ENCODE measurements at regions not wholly inside any gene's neighbourhood (a gene's known extent, or its start where the extent isn't known, plus 50 kb on each side); places are given as distances from the start of the nearest gene placed in this dataset.

- Histone ChIP-seq H3K4me1 (no peaks in the 10 kb centered on the region), H3K27ac (no peak overlapping the region), H3K9me3 (peaks cover 0 to 23% of the 10 kb centered on the region in 2 donors), H3K36me3 (no peaks in the 10 kb centered on the region), H3K27me3 (no peaks in the 10 kb centered on the region), H3K4me3 (no peak overlapping the region)
- TF ChIP-seq CTCF (IDR thresholded peaks at IDR 0.05) = no peak
- ATAC-seq (no peak), DNase-seq (no peak)
- intact Hi-C loops (cut with DNase I) = no loop called here
Measured at GRCh38 chr10:36516281-36516680, 609.1 kb upstream of the ANKRD30A start.

- intact Hi-C loops (cut with DNase I) = no loop called here
- H3K9me3 ChIP-seq = peaks cover 0 to 23% of the 10 kb centered on the region in 2 donors
- no peaks in the 10 kb centered on the region for H3K36me3 ChIP-seq
- no peak overlapping the region for H3K4me3 ChIP-seq
- H3K27me3 ChIP-seq = no peaks in the 10 kb centered on the region
- H3K4me1 ChIP-seq = no peaks in the 10 kb centered on the region
- ATAC-seq (no peak), DNase-seq (no peak)
- no peak for TF ChIP-seq CTCF (IDR thresholded peaks at IDR 0.05)
- H3K27ac ChIP-seq = no peak overlapping the region
Measured at GRCh38 chr10:36515319-36515718, 610.1 kb upstream of the ANKRD30A start.

- Histone ChIP-seq H3K4me1 (no peaks in the 10 kb centered on the region), H3K9me3 (no peaks in the 10 kb centered on the region), H3K27ac (no peak overlapping the region), H3K27me3 (no peaks in the 10 kb centered on the region), H3K4me3 (no peak overlapping the region), H3K36me3 (no peaks in the 10 kb centered on the region)
- intact Hi-C loops (cut with DNase I) = no loop called here
- DNase-seq = no peak
- no peak for TF ChIP-seq CTCF (IDR thresholded peaks at IDR 0.05)
- ATAC-seq = no peak
Measured at GRCh38 chr10:36507715-36508114, 617.7 kb upstream of the ANKRD30A start.

GRCh38 chr10:36506697-36507496 is 618.5 kb upstream of the ANKRD30A start:
- no peak overlapping the region for H3K27ac ChIP-seq
- H3K36me3 ChIP-seq = no peaks in the 10 kb centered on the region
- H3K27me3 ChIP-seq = no peaks in the 10 kb centered on the region
- no peaks in the 10 kb centered on the region for H3K4me1 ChIP-seq
- DNase-seq = no peak
- H3K9me3 ChIP-seq = no peaks in the 10 kb centered on the region
- no peak overlapping the region for H3K4me3 ChIP-seq
- no peak for ATAC-seq
- intact Hi-C loops (cut with DNase I) = no loop called here
- no peak for TF ChIP-seq CTCF (IDR thresholded peaks at IDR 0.05)

GRCh38 chr10:36506261-36506660 is 619.1 kb upstream of the ANKRD30A start:
- Histone ChIP-seq H3K4me3 (no peak overlapping the region), H3K27me3 (no peaks in the 10 kb centered on the region), H3K36me3 (no peaks in the 10 kb centered on the region), H3K27ac (no peak overlapping the region), H3K4me1 (no peaks in the 10 kb centered on the region), H3K9me3 (no peaks in the 10 kb centered on the region)
- ATAC-seq = no peak
- intact Hi-C loops (cut with DNase I) = no loop called here
- no peak for TF ChIP-seq CTCF (IDR thresholded peaks at IDR 0.05)
- DNase-seq = no peak

Measured in left lung (tissue), 4 donors.